ENCODE measurements at regions not wholly inside any gene's neighbourhood (a gene's known extent, or its start where the extent isn't known, plus 50 kb on each side); places are given as distances from the start of the nearest gene placed in this dataset.
"Not testable (repeated sequence)": the region's sequence is repeated elsewhere in the genome, so short reads cannot be mapped to it uniquely, and the experiment has no call there.

- ChIA-PET POLR2A (no interaction called here), CTCF (no interaction called here)
- Histone ChIP-seq H3K4me3 (ENCODE audit: low read depth, low read length) (no peak overlapping the region), H3K9me3 (ENCODE audit: control insufficient read depth, insufficient read depth, low read length) (no peaks in the 10 kb centered on the region), H3K27me3 (ENCODE audit: control insufficient read depth, insufficient read depth, low read length) (no peaks in the 10 kb centered on the region), H3K27ac (ENCODE audit: low read depth, low read length) (no peak overlapping the region)
- DNase-seq (ENCODE audit: low read depth, low spot score): no peak
- TF ChIP-seq, protein P1, sequence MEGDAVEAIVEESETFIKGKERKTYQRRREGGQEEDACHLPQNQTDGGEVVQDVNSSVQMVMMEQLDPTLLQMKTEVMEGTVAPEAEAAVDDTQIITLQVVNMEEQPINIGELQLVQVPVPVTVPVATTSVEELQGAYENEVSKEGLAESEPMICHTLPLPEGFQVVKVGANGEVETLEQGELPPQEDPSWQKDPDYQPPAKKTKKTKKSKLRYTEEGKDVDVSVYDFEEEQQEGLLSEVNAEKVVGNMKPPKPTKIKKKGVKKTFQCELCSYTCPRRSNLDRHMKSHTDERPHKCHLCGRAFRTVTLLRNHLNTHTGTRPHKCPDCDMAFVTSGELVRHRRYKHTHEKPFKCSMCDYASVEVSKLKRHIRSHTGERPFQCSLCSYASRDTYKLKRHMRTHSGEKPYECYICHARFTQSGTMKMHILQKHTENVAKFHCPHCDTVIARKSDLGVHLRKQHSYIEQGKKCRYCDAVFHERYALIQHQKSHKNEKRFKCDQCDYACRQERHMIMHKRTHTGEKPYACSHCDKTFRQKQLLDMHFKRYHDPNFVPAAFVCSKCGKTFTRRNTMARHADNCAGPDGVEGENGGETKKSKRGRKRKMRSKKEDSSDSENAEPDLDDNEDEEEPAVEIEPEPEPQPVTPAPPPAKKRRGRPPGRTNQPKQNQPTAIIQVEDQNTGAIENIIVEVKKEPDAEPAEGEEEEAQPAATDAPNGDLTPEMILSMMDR (IDR thresholded peaks at IDR 0.05; ENCODE audit: low read depth, low read length): no peak
Measured at GRCh38 chr9:25752398-25752797, 74.2 kb upstream of the TUSC1 start.

- no peaks in the 10 kb centered on the region for H3K9me3 ChIP-seq (ENCODE audit: control insufficient read depth, insufficient read depth, low read length)
- no peak overlapping the region for H3K4me3 ChIP-seq (ENCODE audit: low read depth, low read length)
- POLR2A ChIA-PET: no interaction called here
- no peak for DNase-seq (ENCODE audit: low read depth, low spot score)
- no peaks in the 10 kb centered on the region for H3K27me3 ChIP-seq (ENCODE audit: control insufficient read depth, insufficient read depth, low read length)
- TF ChIP-seq, protein P1 (IDR thresholded peaks at IDR 0.05; ENCODE audit: low read depth, low read length): no peak
- CTCF ChIA-PET: no interaction called here
- H3K27ac ChIP-seq (ENCODE audit: low read depth, low read length): no peak overlapping the region
Measured at GRCh38 chr9:25742256-25742655, 64.0 kb upstream of the TUSC1 start.

- ChIA-PET CTCF (no interaction called here), POLR2A (no interaction called here)
- H3K9me3 ChIP-seq (ENCODE audit: control insufficient read depth, insufficient read depth, low read length): no peaks in the 10 kb centered on the region; the same call in 1 of the 2 replicates
- H3K27me3 ChIP-seq (ENCODE audit: control insufficient read depth, insufficient read depth, low read length): no peaks in the 10 kb centered on the region
- H3K27ac ChIP-seq (ENCODE audit: low read depth, low read length): no peak overlapping the region
- DNase-seq (ENCODE audit: low read depth, low spot score): no peak
- no peak overlapping the region for H3K4me3 ChIP-seq (ENCODE audit: low read depth, low read length)
- TF ChIP-seq, protein P1 (IDR thresholded peaks at IDR 0.05; ENCODE audit: low read depth, low read length): no peak
Measured at GRCh38 chr9:25733336-25733982, 55.2 kb upstream of the TUSC1 start.

- H3K9me3 ChIP-seq (ENCODE audit: control insufficient read depth, insufficient read depth, low read length); POLR2A ChIA-PET; H3K27ac ChIP-seq (ENCODE audit: low read depth, low read length); H3K27me3 ChIP-seq (ENCODE audit: control insufficient read depth, insufficient read depth, low read length); H3K4me3 ChIP-seq (ENCODE audit: low read depth, low read length); DNase-seq (ENCODE audit: low read depth, low spot score); CTCF ChIA-PET: not testable (repeated sequence)
Measured at GRCh38 chr9:25731895-25732794, 53.9 kb upstream of the TUSC1 start.

Measured in AG04450 (cell line).